Natural killer cell (primary cell): ENCODE measurements at regions not wholly inside any gene's neighbourhood (a gene's known extent, or its start where the extent isn't known, plus 50 kb on each side); places are given as distances from the start of the nearest gene placed in this dataset.

Source experiments
- ATAC-seq, 3 donors: fragments of 150-1000 bp in 2 of 3; fragments of 200-7000 bp in 1 of 3; cut with Tn5 transposase; 1 replicate in 1 of 3; 2 replicates in 2 of 3; pipeline ENCODE4 v1.10.0; 2021; ENCODE audit warnings: mild to moderate bottlenecking in 2 of 3, moderate library complexity in 2 of 3
- DNase-seq, 2 donors: peaks; one replicate each; pipeline versions ENCODE4 v3.0.0 to v3.0.0-alpha.2; 2013 to 2021; ENCODE audit warnings: mixed read lengths in 1 of 2
- H3K27ac ChIP-seq: one replicate; pipeline ENCODE4 v1.5.1; 2013; ENCODE audit warnings: mild to moderate bottlenecking, low read length
- H3K27me3 ChIP-seq: one replicate; pipeline ENCODE4 v1.6.1; 2013; ENCODE audit warnings: low read length; ENCODE audit not compliant: control insufficient read depth, insufficient read depth
- H3K36me3 ChIP-seq: one replicate; pipeline ENCODE4 v1.6.1; 2013; ENCODE audit warnings: low read length; ENCODE audit not compliant: control insufficient read depth, insufficient read depth
- H3K4me1 ChIP-seq: one replicate; pipeline ENCODE4 v1.6.1; 2013; ENCODE audit warnings: low read length; ENCODE audit not compliant: control insufficient read depth, insufficient read depth
- H3K4me3 ChIP-seq: one replicate; pipeline ENCODE4 v1.5.1; 2013; ENCODE audit warnings: low read length
- H3K9me3 ChIP-seq: one replicate; pipeline ENCODE4 v1.6.1; 2013; ENCODE audit warnings: low read length; ENCODE audit not compliant: control insufficient read depth, insufficient read depth
- H3K27ac Mint-ChIP-seq, 2 donors: one replicate each; pipeline ENCODE4 v1.8.0; 2022; ENCODE audit warnings: mild to moderate bottlenecking in 2 of 2, mixed read lengths in 2 of 2, moderate library complexity in 1 of 2
- H3K27me3 Mint-ChIP-seq, 2 donors: one replicate each; pipeline ENCODE4 v1.8.0; 2022; ENCODE audit warnings: low read depth in 2 of 2, mixed read lengths in 2 of 2
- H3K36me3 Mint-ChIP-seq: one replicate; pipeline ENCODE4 v1.8.0; 2022; ENCODE audit warnings: mixed read lengths
- H3K4me1 Mint-ChIP-seq, 2 donors: one replicate each; pipeline ENCODE4 v1.8.0; 2022; ENCODE audit warnings: mixed read lengths in 2 of 2
- H3K4me3 Mint-ChIP-seq: one replicate; pipeline ENCODE4 v1.8.0; 2022; ENCODE audit warnings: mild to moderate bottlenecking, moderate library complexity, mixed read lengths
- H3K9me3 Mint-ChIP-seq, 2 donors: one replicate each; pipeline ENCODE4 v1.8.0; 2022; ENCODE audit warnings: mixed read lengths in 2 of 2
- WGBS: methylation state at CpG from one replicate; pipeline ENCODE4 v1.1.7; 2013; ENCODE audit warnings: missing lambda C conversion rate; ENCODE audit not compliant: insufficient coverage; 5-methylcytosine and 5-hydroxymethylcytosine counted together
- intact Hi-C: fragments of 100-400 bp; cut with micrococcal nuclease; formaldehyde crosslinking; loops from one replicate; pipeline ENCODE4 v1.14.2; 2022
- TF ChIP-seq, protein P1 (sequence below): fragments of 200-600 bp; IDR thresholded peaks from one replicate; pipeline ENCODE4 v1.8.0; 2022; ENCODE audit warnings: antibody characterized with exemption

DNA sequence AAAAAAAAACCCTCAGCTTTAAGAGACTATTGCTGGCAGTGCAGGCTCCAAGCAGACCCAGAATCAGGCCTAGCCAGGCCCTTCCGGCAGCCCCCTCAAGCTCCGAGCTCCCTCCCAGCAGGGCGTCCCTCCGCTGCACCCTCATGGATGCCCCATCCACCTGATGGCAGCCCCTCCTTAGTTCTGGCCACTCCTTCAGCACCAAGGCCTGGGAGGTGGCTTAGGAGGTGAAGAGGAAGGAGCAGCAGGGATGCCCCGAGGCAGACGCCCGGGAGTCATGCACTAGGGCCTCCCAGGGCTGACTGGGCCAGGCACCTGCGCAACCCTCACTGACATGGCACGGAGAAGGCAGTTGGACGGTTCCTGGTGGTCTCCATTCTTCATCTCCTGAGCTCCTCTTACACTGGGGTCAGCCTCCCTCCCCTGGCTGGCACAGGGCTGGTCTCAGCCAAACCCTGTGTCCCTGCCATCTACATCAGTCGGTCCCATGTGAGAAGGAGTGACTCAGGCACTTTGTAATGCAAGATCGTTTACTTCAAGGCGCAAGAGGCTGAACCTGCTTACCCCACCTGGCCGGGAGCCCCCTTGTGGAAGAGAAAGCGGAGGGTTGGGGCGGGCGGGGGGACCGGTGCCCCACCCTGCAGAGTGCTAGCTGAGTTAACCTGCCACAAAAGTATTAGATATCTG is 53.5 kb upstream of the ID2 start:
- Histone ChIP-seq H3K9me3 (no peaks in the 10 kb centered on the region), H3K4me1 (peaks cover 4% of the 10 kb centered on the region), H3K27me3 (no peaks in the 10 kb centered on the region), H3K27ac (no peak overlapping the region), H3K36me3 (no peaks in the 10 kb centered on the region), H3K4me3 (no peak overlapping the region)
- TF ChIP-seq, protein P1, sequence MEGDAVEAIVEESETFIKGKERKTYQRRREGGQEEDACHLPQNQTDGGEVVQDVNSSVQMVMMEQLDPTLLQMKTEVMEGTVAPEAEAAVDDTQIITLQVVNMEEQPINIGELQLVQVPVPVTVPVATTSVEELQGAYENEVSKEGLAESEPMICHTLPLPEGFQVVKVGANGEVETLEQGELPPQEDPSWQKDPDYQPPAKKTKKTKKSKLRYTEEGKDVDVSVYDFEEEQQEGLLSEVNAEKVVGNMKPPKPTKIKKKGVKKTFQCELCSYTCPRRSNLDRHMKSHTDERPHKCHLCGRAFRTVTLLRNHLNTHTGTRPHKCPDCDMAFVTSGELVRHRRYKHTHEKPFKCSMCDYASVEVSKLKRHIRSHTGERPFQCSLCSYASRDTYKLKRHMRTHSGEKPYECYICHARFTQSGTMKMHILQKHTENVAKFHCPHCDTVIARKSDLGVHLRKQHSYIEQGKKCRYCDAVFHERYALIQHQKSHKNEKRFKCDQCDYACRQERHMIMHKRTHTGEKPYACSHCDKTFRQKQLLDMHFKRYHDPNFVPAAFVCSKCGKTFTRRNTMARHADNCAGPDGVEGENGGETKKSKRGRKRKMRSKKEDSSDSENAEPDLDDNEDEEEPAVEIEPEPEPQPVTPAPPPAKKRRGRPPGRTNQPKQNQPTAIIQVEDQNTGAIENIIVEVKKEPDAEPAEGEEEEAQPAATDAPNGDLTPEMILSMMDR, result no peak
- 90% methylated on average over 16 of the region's 18 CpGs for WGBS
- no peaks in the 10 kb centered on the region for H3K27me3 Mint-ChIP-seq
- intact Hi-C loops, result no loop called here
- DNase-seq, result peak in 1 of 2 donors; percentile 11
- H3K4me3 Mint-ChIP-seq, result no peak overlapping the region
- no peaks in the 10 kb centered on the region for H3K9me3 Mint-ChIP-seq
- ATAC-seq, result no peak
- no peaks in the 10 kb centered on the region for H3K4me1 Mint-ChIP-seq
- H3K27ac Mint-ChIP-seq, result no peak overlapping the region
- no peaks in the 10 kb centered on the region for H3K36me3 Mint-ChIP-seq

DNA sequence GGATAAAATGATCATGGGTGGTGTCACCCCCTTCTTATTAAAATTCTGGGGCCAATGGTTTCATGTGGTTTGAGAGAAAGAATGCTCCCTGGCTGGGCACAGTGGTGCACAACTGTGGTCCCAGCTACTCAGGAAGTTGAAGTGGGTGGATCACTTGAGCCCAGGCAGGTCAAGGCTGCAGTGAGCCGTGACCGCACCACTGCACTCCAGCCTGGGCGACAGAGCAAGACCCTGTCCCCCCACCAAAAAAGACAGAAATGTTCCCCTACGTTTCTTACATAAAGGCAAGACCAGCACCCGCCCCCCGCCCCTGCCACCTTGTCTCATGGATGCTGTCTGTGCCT is 53.0 kb upstream of the ID2 start:
- no peak overlapping the region for H3K4me3 ChIP-seq
- Mint-ChIP-seq H3K4me1 (no peaks in the 10 kb centered on the region), H3K9me3 (no peaks in the 10 kb centered on the region), H3K27ac (no peak overlapping the region), H3K36me3 (no peaks in the 10 kb centered on the region), H3K4me3 (no peak overlapping the region), H3K27me3 (no peaks in the 10 kb centered on the region)
- 52% methylated on average over 6 of the region's 6 CpGs for WGBS
- ATAC-seq (no peak), DNase-seq (no peak)
- H3K36me3 ChIP-seq, result no peaks in the 10 kb centered on the region
- TF ChIP-seq, protein P1, result no peak
- H3K27me3 ChIP-seq, result no peaks in the 10 kb centered on the region
- H3K4me1 ChIP-seq, result peaks cover 4% of the 10 kb centered on the region
- H3K27ac ChIP-seq, result no peak overlapping the region
- intact Hi-C loops, result no loop called here
- H3K9me3 ChIP-seq, result no peaks in the 10 kb centered on the region

DNA sequence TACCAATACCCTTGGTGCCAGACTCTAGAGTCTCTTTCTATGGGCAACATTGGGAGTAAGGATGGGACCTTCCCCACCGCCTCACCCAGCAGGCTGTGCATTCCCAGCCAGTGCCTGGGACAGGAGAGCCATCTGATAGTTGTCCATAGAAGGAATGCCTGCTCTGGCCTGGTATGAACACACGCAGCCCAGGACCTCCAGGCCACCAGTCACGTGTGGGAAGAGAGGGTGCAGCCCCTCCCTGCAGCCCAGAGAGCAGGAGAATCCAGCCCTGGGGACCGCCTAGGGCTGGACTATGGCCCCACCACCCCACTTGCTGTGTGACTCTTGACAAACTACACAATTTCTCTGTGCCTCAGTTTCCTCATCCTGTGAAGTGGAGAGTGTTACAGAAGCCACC is 52.5 kb upstream of the ID2 start:
- 89% methylated on average over 4 of the region's 4 CpGs for WGBS
- Histone ChIP-seq H3K27me3 (no peaks in the 10 kb centered on the region), H3K36me3 (no peaks in the 10 kb centered on the region), H3K4me1 (peaks cover 4% of the 10 kb centered on the region), H3K4me3 (no peak overlapping the region), H3K27ac (no peak overlapping the region), H3K9me3 (no peaks in the 10 kb centered on the region)
- no peak overlapping the region for H3K27ac Mint-ChIP-seq
- ATAC-seq (no peak), DNase-seq (no peak)
- no peak overlapping the region for H3K4me3 Mint-ChIP-seq
- no peaks in the 10 kb centered on the region for H3K36me3 Mint-ChIP-seq
- TF ChIP-seq, protein P1, result no peak
- intact Hi-C loops, result no loop called here
- H3K4me1 Mint-ChIP-seq, result no peaks in the 10 kb centered on the region
- H3K9me3 Mint-ChIP-seq, result no peaks in the 10 kb centered on the region
- peaks cover 0 to 5% of the 10 kb centered on the region in 2 donors for H3K27me3 Mint-ChIP-seq
